ENCODE measurements at regions not wholly inside any gene's neighbourhood (a gene's known extent, or its start where the extent isn't known, plus 50 kb on each side); places are given as distances from the start of the nearest gene placed in this dataset.

GRCh38 chr3:194760494-194761137 lies 74.9 kb downstream of the FAM43A start:
- no peaks in the 10 kb centered on the region for H3K9me3 Mint-ChIP-seq
- ATAC-seq (no peak), DNase-seq (no peak)
- H3K4me3 Mint-ChIP-seq = no peak overlapping the region
- H3K4me1 Mint-ChIP-seq = no peaks in the 10 kb centered on the region
- H3K27me3 Mint-ChIP-seq (ENCODE audit: low read depth in 2 of 2) = peaks cover 0 to 3% of the 10 kb centered on the region in 2 donors
- H3K36me3 Mint-ChIP-seq = no peaks in the 10 kb centered on the region
- Histone ChIP-seq H3K4me1 (ENCODE audit: control insufficient read depth, insufficient read depth, low read length) (no peaks in the 10 kb centered on the region), H3K9me3 (ENCODE audit: control insufficient read depth, insufficient read depth, low read length) (no peaks in the 10 kb centered on the region), H3K36me3 (ENCODE audit: control insufficient read depth, insufficient read depth, low read length) (no peaks in the 10 kb centered on the region), H3K27ac (ENCODE audit: low read length) (no peak overlapping the region), H3K27me3 (ENCODE audit: control insufficient read depth, insufficient read depth, low read length) (no peaks in the 10 kb centered on the region), H3K4me3 (ENCODE audit: low read length) (no peak overlapping the region)
- no peak overlapping the region for H3K27ac Mint-ChIP-seq
- 90% methylated on average over 6 of the region's 9 CpGs for WGBS (ENCODE audit: insufficient coverage)
- intact Hi-C loops (cut with micrococcal nuclease) = no loop called here
- TF ChIP-seq, protein P1, sequence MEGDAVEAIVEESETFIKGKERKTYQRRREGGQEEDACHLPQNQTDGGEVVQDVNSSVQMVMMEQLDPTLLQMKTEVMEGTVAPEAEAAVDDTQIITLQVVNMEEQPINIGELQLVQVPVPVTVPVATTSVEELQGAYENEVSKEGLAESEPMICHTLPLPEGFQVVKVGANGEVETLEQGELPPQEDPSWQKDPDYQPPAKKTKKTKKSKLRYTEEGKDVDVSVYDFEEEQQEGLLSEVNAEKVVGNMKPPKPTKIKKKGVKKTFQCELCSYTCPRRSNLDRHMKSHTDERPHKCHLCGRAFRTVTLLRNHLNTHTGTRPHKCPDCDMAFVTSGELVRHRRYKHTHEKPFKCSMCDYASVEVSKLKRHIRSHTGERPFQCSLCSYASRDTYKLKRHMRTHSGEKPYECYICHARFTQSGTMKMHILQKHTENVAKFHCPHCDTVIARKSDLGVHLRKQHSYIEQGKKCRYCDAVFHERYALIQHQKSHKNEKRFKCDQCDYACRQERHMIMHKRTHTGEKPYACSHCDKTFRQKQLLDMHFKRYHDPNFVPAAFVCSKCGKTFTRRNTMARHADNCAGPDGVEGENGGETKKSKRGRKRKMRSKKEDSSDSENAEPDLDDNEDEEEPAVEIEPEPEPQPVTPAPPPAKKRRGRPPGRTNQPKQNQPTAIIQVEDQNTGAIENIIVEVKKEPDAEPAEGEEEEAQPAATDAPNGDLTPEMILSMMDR (IDR thresholded peaks at IDR 0.05) = no peak

DNA sequence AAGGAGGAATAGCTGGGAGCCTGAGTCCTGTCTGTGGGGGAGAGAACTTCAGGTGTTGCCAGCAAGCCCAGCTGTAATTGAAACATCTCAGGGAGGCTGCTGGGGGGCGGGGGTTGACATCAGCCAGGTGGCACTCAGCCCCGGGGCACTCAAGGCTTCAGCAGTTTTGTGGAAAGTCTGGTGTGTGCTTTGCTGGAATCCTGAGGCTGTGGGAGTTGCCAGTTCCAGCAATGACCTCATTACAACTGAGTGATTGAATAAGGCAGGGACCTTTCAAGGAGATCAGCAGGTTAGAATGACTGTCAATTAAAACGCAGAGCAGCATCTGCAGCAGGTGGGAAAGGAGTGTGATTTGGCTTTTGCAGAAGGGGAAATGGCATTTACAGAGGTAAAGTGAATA lies 75.7 kb downstream of the FAM43A start:
- ATAC-seq = no peak
- intact Hi-C loops (cut with micrococcal nuclease) = no loop called here
- Mint-ChIP-seq H3K27ac (peak overlapping the region in 1 of 2 donors; percentile 26), H3K4me1 (peaks cover 0 to under 1% of the 10 kb centered on the region in 2 donors), H3K27me3 (ENCODE audit: low read depth in 2 of 2) (peaks cover 0 to 3% of the 10 kb centered on the region in 2 donors), H3K9me3 (no peaks in the 10 kb centered on the region), H3K4me3 (no peak overlapping the region), H3K36me3 (no peaks in the 10 kb centered on the region)
- no peak for DNase-seq
- Histone ChIP-seq H3K4me1 (ENCODE audit: control insufficient read depth, insufficient read depth, low read length) (no peaks in the 10 kb centered on the region), H3K36me3 (ENCODE audit: control insufficient read depth, insufficient read depth, low read length) (no peaks in the 10 kb centered on the region), H3K27ac (ENCODE audit: low read length) (no peak overlapping the region), H3K27me3 (ENCODE audit: control insufficient read depth, insufficient read depth, low read length) (no peaks in the 10 kb centered on the region), H3K9me3 (ENCODE audit: control insufficient read depth, insufficient read depth, low read length) (no peaks in the 10 kb centered on the region), H3K4me3 (ENCODE audit: low read length) (no peak overlapping the region)
- WGBS (ENCODE audit: insufficient coverage) = 72% methylated on average over 3 of the region's 3 CpGs
- TF ChIP-seq, protein P1 (IDR thresholded peaks at IDR 0.05) = no peak

DNA sequence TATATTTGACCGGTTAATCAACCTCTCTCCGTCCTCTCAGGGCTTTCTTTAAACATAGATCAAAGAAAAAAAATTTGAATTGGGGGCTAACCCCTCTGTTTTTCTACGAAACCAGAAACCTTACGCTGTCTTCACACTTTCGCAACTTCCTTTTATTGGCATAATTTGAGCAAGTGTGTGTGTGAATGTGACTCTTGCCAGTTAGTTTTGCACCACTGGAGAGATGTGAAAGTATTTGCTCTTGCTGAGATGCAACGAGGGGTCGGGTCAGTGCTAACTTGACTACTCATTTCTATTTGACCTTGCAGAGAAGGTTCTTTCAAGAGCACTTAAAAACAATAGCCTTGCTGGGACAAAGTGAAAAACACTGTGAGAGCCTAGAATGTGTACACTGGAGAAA lies 81.2 kb downstream of the FAM43A start:
- WGBS (ENCODE audit: insufficient coverage) = 10% methylated on average over 5 of the region's 7 CpGs
- no peaks in the 10 kb centered on the region for H3K27me3 ChIP-seq (ENCODE audit: control insufficient read depth, insufficient read depth, low read length)
- no peaks in the 10 kb centered on the region for H3K36me3 ChIP-seq (ENCODE audit: control insufficient read depth, insufficient read depth, low read length)
- H3K36me3 Mint-ChIP-seq = no peaks in the 10 kb centered on the region
- peak in 2 of 3 donors; percentile 6 to 10 for ATAC-seq
- DNase-seq = peak in 1 of 2 donors; percentile 11
- H3K9me3 Mint-ChIP-seq = no peaks in the 10 kb centered on the region
- no peaks in the 10 kb centered on the region for H3K9me3 ChIP-seq (ENCODE audit: control insufficient read depth, insufficient read depth, low read length)
- peak overlapping the region; percentile 84 for H3K4me3 Mint-ChIP-seq
- peaks cover 26% of the 10 kb centered on the region for H3K4me1 ChIP-seq (ENCODE audit: control insufficient read depth, insufficient read depth, low read length)
- TF ChIP-seq, protein P1 (IDR thresholded peaks at IDR 0.05) = no peak
- peaks cover 35% of the 10 kb centered on the region in 2 donors for H3K4me1 Mint-ChIP-seq
- intact Hi-C loops (cut with micrococcal nuclease) = no loop called here
- H3K27me3 Mint-ChIP-seq (ENCODE audit: low read depth in 2 of 2) = peaks cover 0 to 8% of the 10 kb centered on the region in 2 donors
- peak overlapping the region; percentile 73 to 93 for H3K27ac Mint-ChIP-seq
- peak overlapping the region; percentile 11 for H3K27ac ChIP-seq (ENCODE audit: low read length)
- H3K4me3 ChIP-seq (ENCODE audit: low read length) = no peak overlapping the region
